NCI-H446 treated with DMSO at 0.1 percent for 48 hours (cell line): ENCODE measurements at regions not wholly inside any gene's neighbourhood (a gene's known extent, or its start where the extent isn't known, plus 50 kb on each side); places are given as distances from the start of the nearest gene placed in this dataset.

Experiments used
- DNase-seq: peaks from one replicate; lab custom pipeline; 2025; lab: John Stamatoyannopoulos, UW

DNA sequence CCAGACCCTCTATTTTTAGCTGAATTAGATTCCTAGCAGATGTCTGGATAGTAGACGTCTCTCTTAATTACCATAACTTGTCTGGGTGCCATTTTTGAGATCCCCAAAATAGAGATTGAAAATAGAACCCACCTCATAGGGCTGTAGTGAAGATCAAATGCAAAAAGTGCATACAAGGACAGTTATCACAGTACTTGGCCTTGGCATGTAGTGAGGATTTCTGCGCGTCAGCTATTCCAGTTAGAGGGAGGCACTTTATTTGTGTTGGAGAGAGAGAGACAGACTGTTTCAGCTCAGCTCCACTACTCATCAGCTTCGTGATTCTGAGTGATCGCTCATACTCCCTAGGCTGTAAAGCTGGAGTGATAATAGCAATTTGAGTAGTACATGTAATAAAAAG is 59.6 kb upstream of the CDH13 start:
- no peak for DNase-seq

- no peak for DNase-seq
These were observed 63.4 kb upstream of the CDH13 start for GRCh38 chr16:82563401-82563800.

DNA sequence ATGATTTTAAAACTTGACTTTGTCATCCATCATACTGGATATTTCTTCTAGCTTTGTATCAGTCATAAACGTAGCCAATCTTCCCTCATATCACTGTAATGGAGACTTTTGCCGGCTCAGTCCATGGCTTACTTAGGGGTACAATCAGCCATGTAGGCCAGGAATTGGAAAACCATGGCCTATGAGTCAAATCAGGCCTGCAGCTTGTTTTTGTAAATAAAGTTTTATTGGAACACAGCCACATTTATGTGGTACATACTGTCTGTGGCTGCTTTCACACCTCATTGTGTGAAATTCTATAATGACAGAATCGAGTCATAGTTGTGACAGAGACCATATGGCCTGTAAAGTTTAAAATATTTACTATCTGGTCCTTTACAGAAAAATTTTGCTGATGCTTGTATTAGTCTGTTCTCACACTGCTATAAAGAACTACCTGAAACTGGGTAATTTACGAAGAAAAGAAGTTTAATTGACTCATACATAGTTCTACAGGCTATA is 64.5 kb upstream of the CDH13 start:
- no peak for DNase-seq

DNA sequence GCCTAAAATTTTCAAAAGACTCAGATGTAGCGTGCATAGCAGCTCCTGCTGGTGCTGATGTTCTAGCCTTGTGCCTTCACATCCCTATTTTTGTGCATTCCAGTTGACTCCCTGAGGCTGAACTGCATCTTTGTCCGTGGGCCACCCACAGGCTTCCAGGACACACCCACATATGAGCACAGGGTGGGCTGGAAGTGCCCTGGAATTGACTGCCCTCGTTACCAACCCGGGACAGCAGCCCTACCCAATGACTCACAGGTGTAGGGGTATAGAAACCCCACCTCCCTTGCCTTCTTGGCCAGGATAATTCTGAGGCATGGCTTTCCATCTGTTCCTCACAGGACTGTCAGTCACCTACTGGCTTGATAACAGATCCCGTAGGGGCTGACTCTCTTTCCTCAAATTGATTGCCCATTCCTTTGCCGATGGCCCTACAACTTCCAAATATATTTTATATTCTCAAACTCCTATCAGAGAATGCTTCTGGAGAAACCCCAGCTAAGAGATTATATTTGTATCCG is 65.9 kb upstream of the CDH13 start:
- DNase-seq: no peak

DNA sequence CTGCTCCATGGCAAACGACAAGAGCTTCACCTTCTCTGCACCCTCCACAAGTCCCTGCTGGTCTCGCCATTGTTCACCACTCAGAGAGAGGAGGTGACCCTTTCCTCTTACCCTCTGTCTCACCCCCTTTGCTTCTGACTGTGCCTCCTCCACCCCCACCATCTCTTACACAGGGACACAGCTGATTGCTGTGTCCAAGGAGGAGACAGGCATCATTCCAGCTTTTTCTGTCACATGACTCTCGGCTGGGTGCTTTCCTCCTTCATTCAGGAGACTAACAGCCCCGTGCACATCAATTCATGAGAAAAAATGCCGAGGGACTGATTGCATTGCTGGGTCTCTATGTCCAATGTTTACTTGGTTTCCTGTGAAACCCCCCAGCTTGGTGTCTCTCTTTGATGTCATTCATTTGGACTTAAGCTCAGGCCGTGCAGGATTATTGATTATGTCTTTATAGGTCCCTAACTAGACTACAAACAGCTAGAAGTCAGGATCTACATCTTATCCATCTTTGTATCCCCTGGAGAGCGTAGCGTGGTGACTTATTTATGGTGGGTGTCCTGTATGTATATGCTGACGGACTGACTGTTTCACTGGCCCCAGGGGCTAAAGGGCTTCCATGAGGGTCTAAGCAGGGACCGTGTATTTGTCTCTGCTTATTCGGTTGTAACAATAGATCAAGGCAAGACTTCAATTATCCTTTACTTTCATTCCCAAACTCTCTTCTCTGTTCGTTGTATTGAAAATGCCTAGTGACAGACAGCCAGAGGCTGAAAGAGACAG is 82.2 kb upstream of the CDH13 start:
- DNase-seq: no peak

DNA sequence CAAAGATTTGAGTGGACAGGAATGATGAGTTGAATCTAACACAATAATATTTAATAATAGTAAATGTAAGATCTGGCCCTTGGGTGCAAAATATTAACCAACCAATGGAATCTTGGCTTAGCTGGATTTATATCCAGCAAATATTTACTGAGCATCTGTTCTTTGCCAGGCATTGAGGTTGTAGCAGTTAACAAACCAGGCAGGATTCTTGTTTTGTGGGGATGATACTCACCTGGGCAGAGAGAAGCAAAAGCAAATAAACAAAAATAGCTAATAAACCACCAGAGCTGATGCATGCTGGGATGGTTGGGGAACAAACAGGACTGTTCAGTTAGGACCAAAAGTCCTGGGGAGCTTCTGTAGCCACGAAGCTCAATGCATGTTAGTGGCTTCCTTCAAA is 84.1 kb upstream of the CDH13 start:
- no peak for DNase-seq

GRCh38 chr16:82541103-82541502 is 85.7 kb upstream of the CDH13 start:
- no peak for DNase-seq

DNA sequence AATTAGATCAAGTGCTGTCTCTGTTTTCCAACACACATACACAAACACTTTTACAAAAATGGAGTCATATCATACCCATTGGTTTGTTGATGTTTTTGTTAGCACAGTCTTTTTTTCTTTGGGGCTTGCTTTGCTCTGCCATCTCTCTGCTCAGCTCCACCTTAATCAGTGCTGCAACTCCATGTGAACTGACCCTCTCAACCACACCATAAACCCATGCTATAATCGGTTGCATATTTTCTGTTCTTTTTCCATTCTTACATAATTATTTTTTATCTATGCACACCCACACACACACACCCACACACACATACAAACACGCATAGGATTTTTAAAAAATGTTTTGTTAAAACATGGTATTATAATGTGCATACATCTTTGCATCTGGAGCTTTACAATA is 91.0 kb upstream of the CDH13 start:
- DNase-seq: no peak

DNA sequence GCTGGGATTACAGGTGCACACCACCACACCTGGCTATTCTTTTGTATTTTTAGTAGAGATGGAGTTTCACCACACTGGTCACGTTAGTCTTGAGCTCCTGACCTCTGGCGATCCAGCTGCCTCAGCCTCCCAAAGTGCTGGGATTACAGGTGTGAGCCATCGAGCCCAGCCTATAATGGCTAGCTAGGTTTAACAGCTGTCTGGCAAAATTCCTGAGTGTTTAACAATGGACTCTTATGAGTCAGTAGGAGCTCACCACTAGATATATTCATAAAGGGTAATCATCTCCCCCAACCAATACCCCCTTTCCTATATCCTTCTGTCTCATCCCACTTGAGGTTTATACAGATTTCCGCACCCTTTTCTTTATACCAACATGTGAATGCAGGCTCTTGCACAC is 91.5 kb upstream of the CDH13 start:
- DNase-seq: no peak

GRCh38 chr16:82533189-82533588 is 93.6 kb upstream of the CDH13 start:
- DNase-seq: no peak

DNA sequence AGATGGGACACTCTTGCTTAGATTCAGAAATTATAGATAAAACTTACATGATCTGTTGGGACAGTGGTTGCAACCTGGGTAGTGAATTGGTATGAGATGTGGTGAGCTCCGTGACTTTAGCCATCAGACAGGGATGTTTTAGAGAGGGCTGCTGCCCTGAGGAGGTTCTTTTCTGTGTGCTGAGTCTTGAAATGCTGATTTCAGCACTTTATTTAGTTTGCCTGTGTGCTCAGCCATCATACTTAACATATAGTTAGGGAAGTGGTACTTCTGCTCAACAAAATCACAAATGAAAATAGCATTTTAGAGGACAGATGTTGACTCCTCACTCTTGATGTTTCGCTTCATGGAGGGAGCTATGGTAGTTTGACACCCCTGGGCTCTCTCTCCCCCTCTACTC is 95.9 kb upstream of the CDH13 start:
- no peak for DNase-seq

- no peak for DNase-seq
These were observed 99.7 kb upstream of the CDH13 start for GRCh38 chr16:82527101-82527500.

DNA sequence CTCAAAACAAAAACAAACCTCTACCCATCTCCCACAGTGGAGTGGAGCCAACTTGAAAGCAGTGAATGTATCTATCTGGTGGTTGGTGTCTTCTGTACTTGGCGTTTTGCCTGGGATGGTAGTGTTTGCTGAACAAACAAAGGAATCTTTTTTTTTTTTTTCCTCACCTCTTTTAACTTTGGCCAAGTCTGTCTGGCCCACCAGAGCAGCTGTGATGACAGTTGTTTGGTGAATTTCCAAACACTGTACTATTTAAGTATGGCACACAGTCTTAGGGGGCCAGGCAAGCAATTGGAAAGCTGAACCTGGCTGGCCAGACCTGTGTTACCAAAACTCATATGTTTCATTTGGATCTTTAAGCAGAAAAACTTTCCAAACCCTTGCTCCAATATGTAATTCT is 101.8 kb upstream of the CDH13 start:
- no peak for DNase-seq

- DNase-seq: no peak
These were observed 103.0 kb upstream of the CDH13 start for GRCh38 chr16:82523815-82524214.

GRCh38 chr16:82522026-82522425 is 104.7 kb upstream of the CDH13 start:
- DNase-seq: no peak

- no peak for DNase-seq
These were observed 108.0 kb upstream of the CDH13 start for GRCh38 chr16:82518811-82519210.

GRCh38 chr16:82514262-82514661 is 112.5 kb upstream of the CDH13 start:
- DNase-seq: no peak

DNA sequence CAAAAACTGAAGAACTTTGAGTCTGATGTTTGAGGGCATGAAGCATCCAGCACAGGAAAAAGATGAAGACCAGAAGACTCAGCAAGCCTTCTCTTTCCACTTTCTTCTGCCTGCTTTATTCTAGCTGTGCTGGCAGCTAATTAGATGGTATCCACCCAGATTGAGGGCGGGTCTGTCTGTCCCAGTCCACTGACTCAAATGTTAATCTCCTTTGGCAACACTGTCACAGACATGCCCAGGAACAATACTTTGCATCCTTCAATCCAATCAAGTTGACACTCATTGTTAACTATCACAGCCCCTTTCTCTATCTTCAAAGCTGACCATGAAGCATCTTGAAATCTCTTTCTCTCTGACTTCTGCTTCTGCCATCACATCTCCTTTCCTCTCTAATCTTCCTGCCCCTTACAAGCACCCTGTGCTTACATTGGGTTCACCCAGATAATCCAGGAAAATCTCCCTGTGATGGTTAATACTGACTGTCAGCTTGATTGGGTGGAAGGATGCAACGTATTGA is 115.9 kb upstream of the CDH13 start:
- DNase-seq: no peak

- no peak for DNase-seq
These were observed 116.9 kb upstream of the CDH13 start for GRCh38 chr16:82509691-82510430.

DNA sequence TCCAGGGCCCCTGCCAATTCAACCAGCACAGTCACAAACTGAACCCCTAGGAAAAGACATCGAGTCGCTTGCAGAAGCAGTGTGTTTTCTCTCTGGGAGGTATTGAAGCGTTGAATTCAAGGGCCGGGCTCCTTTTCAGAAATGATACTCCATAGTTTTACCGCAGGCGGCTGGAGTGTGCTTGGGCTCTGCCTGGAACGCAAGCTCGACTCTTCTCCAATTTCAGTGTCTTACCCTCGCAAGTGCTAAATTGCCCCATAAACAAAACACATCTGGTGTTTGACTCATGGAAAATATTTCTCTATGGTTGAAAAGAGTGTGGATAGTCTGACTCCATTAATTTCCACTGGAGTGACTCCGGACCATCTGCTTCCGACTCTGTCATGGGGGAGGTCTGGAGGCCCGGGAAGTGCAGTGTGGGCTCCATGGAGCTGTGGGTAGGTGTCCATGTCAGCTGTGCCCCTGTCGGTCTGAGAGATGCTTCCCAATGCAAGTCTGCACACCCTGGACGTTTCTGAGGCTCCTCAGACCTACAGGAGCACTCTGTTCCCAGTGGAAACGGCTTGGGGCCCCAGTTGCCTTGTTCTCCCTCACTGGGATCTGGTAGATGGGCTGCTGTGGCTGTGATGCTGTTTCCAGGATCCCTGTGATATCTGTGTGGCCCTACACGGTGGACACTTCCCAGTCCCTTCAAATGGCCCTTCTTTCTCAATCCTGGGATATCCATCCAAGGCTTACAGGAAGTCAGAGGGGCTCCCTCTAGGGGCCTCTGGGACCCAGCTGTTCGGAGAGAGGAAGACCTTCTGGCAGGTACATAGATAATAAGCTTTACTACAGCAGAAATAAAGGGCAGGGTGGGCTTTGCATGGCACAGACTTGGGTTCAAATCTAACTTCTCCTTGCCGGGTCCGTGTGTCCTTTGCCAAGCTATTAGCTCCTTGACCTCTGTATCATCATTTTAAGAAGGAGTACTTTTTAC is 119.8 kb upstream of the CDH13 start:
- DNase-seq: no peak

- no peak for DNase-seq
These were observed 121.9 kb upstream of the CDH13 start for GRCh38 chr16:82504836-82505235.

GRCh38 chr16:82499302-82499701 is 127.5 kb upstream of the CDH13 start:
- DNase-seq: no peak
